ENCODE measurements at regions not wholly inside any gene's neighbourhood (a gene's known extent, or its start where the extent isn't known, plus 50 kb on each side); places are given as distances from the start of the nearest gene placed in this dataset.

GRCh38 chr17:77846531-77847085, 111.9 kb upstream of the TNRC6C start:
- BruUV-seq (replicated peaks) = no TSS peak
- Histone ChIP-seq H3K79me2 (ENCODE audit: low read length) (no peaks in the 10 kb centered on the region), H4K20me1 (ENCODE audit: low read length) (no peaks in the 10 kb centered on the region), H3K4me3 (ENCODE audit: low read length) (no peak overlapping the region), H3K27ac (ENCODE audit: low read length) (no peak overlapping the region), H3K27me3 (ENCODE audit: low read length) (no peaks in the 10 kb centered on the region), H3K9ac (ENCODE audit: low read length) (no peak overlapping the region), H3K9me2 (replicated peaks; ENCODE audit: low read length) (no peaks in the 10 kb centered on the region), H3K4me2 (ENCODE audit: low read length) (no peak overlapping the region), H3K36me3 (ENCODE audit: low read depth, low read length) (no peaks in the 10 kb centered on the region), H3K9me3 (ENCODE audit: low read length) (no peaks in the 10 kb centered on the region), H3K4me1 (ENCODE audit: insufficient read depth, low read length) (peaks cover 20% of the 10 kb centered on the region; the same call in 1 of the 2 replicates), H3F3A (ENCODE audit: low read length, unreplicated experiment) (no peaks in the 10 kb centered on the region), H2AFZ (ENCODE audit: low read length) (no peak overlapping the region)
- no peak for TF ChIP-seq EZH2 (IDR thresholded peaks at IDR 0.05; ENCODE audit: low read length, unreplicated experiment)
- no peak for TF ChIP-seq EZH2phosphoT487 (IDR thresholded peaks at IDR 0.05; ENCODE audit: borderline replicate concordance, low read length)
- no peak for TF ChIP-seq CTCF (conservative IDR thresholded peaks at IDR 0.05; ENCODE audit: low read depth, low read length)
- DNase-seq (no peak), ATAC-seq (no peak)
- intact Hi-C loops (cut with micrococcal nuclease) = no loop called here
- CTCF ChIA-PET = no interaction called here
- POLR2A ChIA-PET (ENCODE audit: unreplicated experiment) = no interaction called here

GRCh38 chr17:77847221-77848085, 111.0 kb upstream of the TNRC6C start:
- intact Hi-C loops (cut with micrococcal nuclease) = no loop called here
- no TSS peak for BruUV-seq (replicated peaks)
- Histone ChIP-seq H3K9ac (ENCODE audit: low read length) (no peak overlapping the region), H3K79me2 (ENCODE audit: low read length) (no peaks in the 10 kb centered on the region), H3K9me3 (ENCODE audit: low read length) (no peaks in the 10 kb centered on the region), H2AFZ (ENCODE audit: low read length) (no peak overlapping the region), H3K4me3 (ENCODE audit: low read length) (no peak overlapping the region), H3K27me3 (ENCODE audit: low read length) (no peaks in the 10 kb centered on the region), H3K4me1 (ENCODE audit: insufficient read depth, low read length) (peaks cover 13% of the 10 kb centered on the region; the same call in 1 of the 2 replicates), H3K36me3 (ENCODE audit: low read depth, low read length) (no peaks in the 10 kb centered on the region), H3K27ac (ENCODE audit: low read length) (no peak overlapping the region), H3K9me2 (replicated peaks; ENCODE audit: low read length) (no peaks in the 10 kb centered on the region), H4K20me1 (ENCODE audit: low read length) (no peaks in the 10 kb centered on the region), H3K4me2 (ENCODE audit: low read length) (no peak overlapping the region), H3F3A (ENCODE audit: low read length, unreplicated experiment) (no peaks in the 10 kb centered on the region)
- no peak for TF ChIP-seq CTCF (conservative IDR thresholded peaks at IDR 0.05; ENCODE audit: low read depth, low read length)
- no peak for TF ChIP-seq EZH2phosphoT487 (IDR thresholded peaks at IDR 0.05; ENCODE audit: borderline replicate concordance, low read length)
- ATAC-seq (no peak), DNase-seq (no peak)
- ChIA-PET CTCF (no interaction called here), POLR2A (ENCODE audit: unreplicated experiment) (no interaction called here)

GRCh38 chr17:77848257-77848656, 110.2 kb upstream of the TNRC6C start:
- ChIA-PET CTCF (no interaction called here), POLR2A (ENCODE audit: unreplicated experiment) (no interaction called here)
- intact Hi-C loops (cut with micrococcal nuclease) = no loop called here
- Histone ChIP-seq H3K9me2 (replicated peaks; ENCODE audit: low read length) (no peaks in the 10 kb centered on the region), H3K27ac (ENCODE audit: low read length) (no peak overlapping the region), H3K79me2 (ENCODE audit: low read length) (no peaks in the 10 kb centered on the region), H3K27me3 (ENCODE audit: low read length) (no peaks in the 10 kb centered on the region), H3K4me1 (ENCODE audit: insufficient read depth, low read length) (0 out of 2 replicates have a peak, but pooled peaks cover 5% of the 10 kb centered on the region), H3K9ac (ENCODE audit: low read length) (no peak overlapping the region), H3K4me3 (ENCODE audit: low read length) (no peak overlapping the region), H4K20me1 (ENCODE audit: low read length) (no peaks in the 10 kb centered on the region), H3K4me2 (ENCODE audit: low read length) (no peak overlapping the region), H3K9me3 (ENCODE audit: low read length) (no peaks in the 10 kb centered on the region), H2AFZ (ENCODE audit: low read length) (no peak overlapping the region), H3F3A (ENCODE audit: low read length, unreplicated experiment) (no peaks in the 10 kb centered on the region), H3K36me3 (ENCODE audit: low read depth, low read length) (no peaks in the 10 kb centered on the region)
- DNase-seq (no peak), ATAC-seq (no peak)
- BruUV-seq (replicated peaks) = no TSS peak
- TF ChIP-seq EZH2phosphoT487 (IDR thresholded peaks at IDR 0.05; ENCODE audit: borderline replicate concordance, low read length) = no peak
- TF ChIP-seq CTCF (conservative IDR thresholded peaks at IDR 0.05; ENCODE audit: low read depth, low read length) = no peak
- no peak for TF ChIP-seq EZH2 (IDR thresholded peaks at IDR 0.05; ENCODE audit: low read length, unreplicated experiment)

Data from PC-3 (cell line).